ENCODE measurements at regions not wholly inside any gene's neighbourhood (a gene's known extent, or its start where the extent isn't known, plus 50 kb on each side); places are given as distances from the start of the nearest gene placed in this dataset.

DNA sequence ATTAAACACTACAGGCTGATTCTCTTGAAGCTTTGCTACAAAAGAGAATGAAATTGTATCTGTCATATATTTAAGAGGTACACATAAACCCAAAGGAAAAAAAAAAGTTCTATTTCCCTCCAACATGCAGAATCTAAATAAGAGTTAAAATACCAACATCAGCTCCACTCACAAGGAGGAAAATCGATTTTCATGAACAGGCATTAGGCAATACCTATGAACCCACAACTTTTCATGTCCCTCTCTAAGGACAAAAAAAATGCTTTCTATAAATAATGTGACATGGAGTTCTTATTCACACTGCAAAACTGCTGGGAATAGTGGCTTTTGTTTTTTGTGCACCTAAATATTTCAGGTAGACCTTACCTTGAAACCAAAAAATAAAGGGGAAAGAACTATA, 192.5 kb downstream of the KLF12 start:
- no peaks in the 10 kb centered on the region for H3K36me3 ChIP-seq (ENCODE audit: control insufficient read depth, insufficient read depth, low read length)
- no peak overlapping the region for H3K4me3 ChIP-seq (ENCODE audit: insufficient read depth, low read depth, low read length)
- 86 to 89% methylated on average over 1 of the region's 1 CpG for WGBS, 2 experiments
- peaks cover 12% of the 10 kb centered on the region for H3K4me1 ChIP-seq (ENCODE audit: control insufficient read depth, insufficient read depth, low read length)
- H3K27ac ChIP-seq (ENCODE audit: insufficient read depth, low read depth, low read length, poor library complexity, severe bottlenecking): no peak overlapping the region
- H3K9me3 ChIP-seq (ENCODE audit: control insufficient read depth, low read length): no peaks in the 10 kb centered on the region
- no peaks in the 10 kb centered on the region for H3K27me3 ChIP-seq (ENCODE audit: control insufficient read depth, insufficient read depth, low read length, poor library complexity, severe bottlenecking)

- H3K4me1 ChIP-seq (ENCODE audit: control insufficient read depth, insufficient read depth, low read length): peaks cover 3% of the 10 kb centered on the region
- H3K36me3 ChIP-seq (ENCODE audit: control insufficient read depth, insufficient read depth, low read length): no peaks in the 10 kb centered on the region
- no peak overlapping the region for H3K4me3 ChIP-seq (ENCODE audit: insufficient read depth, low read depth, low read length)
- H3K27me3 ChIP-seq (ENCODE audit: control insufficient read depth, insufficient read depth, low read length, poor library complexity, severe bottlenecking): no peaks in the 10 kb centered on the region
- no peaks in the 10 kb centered on the region for H3K9me3 ChIP-seq (ENCODE audit: control insufficient read depth, low read length)
- 82 to 84% methylated on average over 7 of the region's 7 CpGs for WGBS, 2 experiments
- no peak overlapping the region for H3K27ac ChIP-seq (ENCODE audit: insufficient read depth, low read depth, low read length, poor library complexity, severe bottlenecking)
Measured at GRCh38 chr13:73940098-73940497, 194.1 kb downstream of the KLF12 start.

GRCh38 chr13:73939603-73940002, 194.6 kb downstream of the KLF12 start:
- H3K4me1 ChIP-seq (ENCODE audit: control insufficient read depth, insufficient read depth, low read length): peaks cover 3% of the 10 kb centered on the region
- no peaks in the 10 kb centered on the region for H3K36me3 ChIP-seq (ENCODE audit: control insufficient read depth, insufficient read depth, low read length)
- H3K4me3 ChIP-seq (ENCODE audit: insufficient read depth, low read depth, low read length): no peak overlapping the region
- 90% methylated on average over 1 of the region's 1 CpG; no CpG with 5 or more reads in 1 of the 2 experiments for WGBS, 2 experiments
- H3K9me3 ChIP-seq (ENCODE audit: control insufficient read depth, low read length): no peaks in the 10 kb centered on the region
- H3K27me3 ChIP-seq (ENCODE audit: control insufficient read depth, insufficient read depth, low read length, poor library complexity, severe bottlenecking): no peaks in the 10 kb centered on the region
- H3K27ac ChIP-seq (ENCODE audit: insufficient read depth, low read depth, low read length, poor library complexity, severe bottlenecking): no peak overlapping the region

- H3K27me3 ChIP-seq (ENCODE audit: control insufficient read depth, insufficient read depth, low read length, poor library complexity, severe bottlenecking): no peaks in the 10 kb centered on the region
- peaks cover under 1% of the 10 kb centered on the region for H3K4me1 ChIP-seq (ENCODE audit: control insufficient read depth, insufficient read depth, low read length)
- no peaks in the 10 kb centered on the region for H3K36me3 ChIP-seq (ENCODE audit: control insufficient read depth, insufficient read depth, low read length)
- no peaks in the 10 kb centered on the region for H3K9me3 ChIP-seq (ENCODE audit: control insufficient read depth, low read length)
- WGBS, 2 experiments: 76 to 92% methylated on average over 3 of the region's 3 CpGs
- no peak overlapping the region for H3K27ac ChIP-seq (ENCODE audit: insufficient read depth, low read depth, low read length, poor library complexity, severe bottlenecking)
- no peak overlapping the region for H3K4me3 ChIP-seq (ENCODE audit: insufficient read depth, low read depth, low read length)
Measured at GRCh38 chr13:73939071-73939380, 195.2 kb downstream of the KLF12 start.

DNA sequence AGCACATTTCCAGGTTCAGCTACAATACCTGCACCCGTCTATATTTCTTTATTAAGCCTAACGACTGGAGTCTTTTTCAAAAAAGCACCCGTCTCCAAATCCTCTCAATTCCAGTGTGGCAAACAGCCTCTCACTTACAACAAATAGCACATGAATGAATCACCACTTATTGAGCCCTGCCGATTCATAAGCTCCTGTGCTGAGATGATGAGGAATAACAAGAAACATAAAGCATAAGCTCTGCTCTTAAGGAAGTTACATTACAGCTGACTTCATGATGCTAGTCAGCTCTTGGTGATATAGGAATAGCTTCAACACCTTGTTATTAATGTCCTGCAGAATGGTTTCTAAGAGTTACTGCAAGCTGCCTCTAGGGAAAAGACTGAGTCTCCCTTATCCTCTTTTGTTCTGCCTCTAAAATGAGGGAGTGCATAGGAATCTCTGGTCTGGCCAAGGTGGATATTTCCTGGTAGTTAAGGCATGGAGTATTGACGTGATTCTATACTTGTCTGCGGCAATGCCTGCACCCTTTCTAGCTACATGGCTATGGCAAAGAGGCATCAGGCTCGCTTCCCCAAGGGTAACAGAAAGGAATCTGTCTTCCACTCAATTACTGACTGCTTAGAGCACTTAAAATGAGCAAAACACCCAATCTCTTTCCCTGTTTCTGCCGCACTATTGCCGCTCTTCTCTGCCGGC, 195.7 kb downstream of the KLF12 start:
- Histone ChIP-seq H3K4me3 (ENCODE audit: insufficient read depth, low read depth, low read length) (no peak overlapping the region), H3K9me3 (ENCODE audit: control insufficient read depth, low read length) (no peaks in the 10 kb centered on the region), H3K27me3 (ENCODE audit: control insufficient read depth, insufficient read depth, low read length, poor library complexity, severe bottlenecking) (no peaks in the 10 kb centered on the region), H3K36me3 (ENCODE audit: control insufficient read depth, insufficient read depth, low read length) (no peaks in the 10 kb centered on the region), H3K4me1 (ENCODE audit: control insufficient read depth, insufficient read depth, low read length) (no peaks in the 10 kb centered on the region), H3K27ac (ENCODE audit: insufficient read depth, low read depth, low read length, poor library complexity, severe bottlenecking) (no peak overlapping the region)
- 87% methylated on average over 10 of the region's 10 CpGs for WGBS, 2 experiments

DNA sequence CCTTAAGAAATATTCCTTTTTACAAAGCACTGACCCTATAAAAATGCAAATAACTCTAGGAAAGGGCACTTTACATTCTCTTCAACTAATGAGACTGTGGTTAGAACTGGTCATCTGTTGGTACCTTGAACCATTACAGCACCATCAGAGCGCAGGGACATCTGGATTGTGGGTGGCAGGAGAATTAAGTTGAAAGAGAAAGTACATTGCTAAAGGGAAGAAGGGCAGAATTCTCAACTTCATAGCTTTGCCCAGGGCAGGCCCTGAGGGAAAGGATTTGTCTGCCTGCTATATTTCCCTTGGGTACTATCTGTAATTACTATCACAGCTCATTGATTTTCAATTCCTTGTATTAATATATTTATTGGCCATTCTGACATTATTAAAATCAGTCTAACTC, 196.8 kb downstream of the KLF12 start:
- H3K27ac ChIP-seq (ENCODE audit: insufficient read depth, low read depth, low read length, poor library complexity, severe bottlenecking): no peak overlapping the region
- no peak overlapping the region for H3K4me3 ChIP-seq (ENCODE audit: insufficient read depth, low read depth, low read length)
- H3K9me3 ChIP-seq (ENCODE audit: control insufficient read depth, low read length): no peaks in the 10 kb centered on the region
- no peaks in the 10 kb centered on the region for H3K4me1 ChIP-seq (ENCODE audit: control insufficient read depth, insufficient read depth, low read length)
- WGBS, 2 experiments: 100% methylated on average over 1 of the region's 1 CpG
- no peaks in the 10 kb centered on the region for H3K27me3 ChIP-seq (ENCODE audit: control insufficient read depth, insufficient read depth, low read length, poor library complexity, severe bottlenecking)
- H3K36me3 ChIP-seq (ENCODE audit: control insufficient read depth, insufficient read depth, low read length): no peaks in the 10 kb centered on the region

DNA sequence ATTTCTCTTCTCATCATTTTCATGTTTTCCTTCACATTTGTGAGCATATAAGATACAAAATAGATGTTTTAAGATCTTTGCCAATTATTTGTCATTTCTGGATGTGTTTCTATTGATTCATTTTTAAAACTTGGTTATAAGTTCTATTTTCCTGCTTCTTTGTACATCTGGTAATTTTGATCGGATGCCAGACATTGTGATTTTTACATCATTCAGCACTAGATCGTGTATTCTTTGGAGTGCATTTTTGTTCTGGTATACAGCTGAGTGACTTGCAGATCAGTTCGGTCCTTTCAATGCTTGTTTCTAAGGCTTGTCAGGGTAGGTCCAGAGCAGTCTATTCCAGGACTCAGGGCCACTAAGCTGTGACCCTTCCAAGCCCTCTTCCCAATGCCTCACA, 198.2 kb downstream of the KLF12 start:
- 95 to 97% methylated on average over 3 of the region's 3 CpGs for WGBS, 2 experiments

DNA sequence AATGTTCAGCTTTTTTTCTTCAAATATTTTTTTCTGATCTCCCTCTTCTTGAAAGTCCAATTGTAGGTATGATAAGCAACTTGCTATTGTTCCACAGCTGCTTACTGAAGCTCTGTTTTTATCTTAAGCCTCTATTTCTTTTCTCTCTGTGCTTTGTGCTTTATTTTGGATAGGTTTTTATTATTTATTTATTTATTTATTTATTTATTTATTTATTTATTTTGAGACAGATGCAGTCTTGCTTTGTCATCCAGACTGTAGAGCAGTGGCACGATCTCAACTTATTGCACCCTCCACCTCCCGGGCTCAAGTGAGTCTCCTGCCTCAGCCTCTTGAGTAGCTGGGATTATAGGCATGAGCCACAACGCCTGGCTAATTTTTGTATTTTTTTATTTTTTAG, 199.4 kb downstream of the KLF12 start:
- Histone ChIP-seq H3K27me3 (ENCODE audit: control insufficient read depth, insufficient read depth, low read length, poor library complexity, severe bottlenecking) (no peaks in the 10 kb centered on the region), H3K36me3 (ENCODE audit: control insufficient read depth, insufficient read depth, low read length) (no peaks in the 10 kb centered on the region), H3K4me3 (ENCODE audit: insufficient read depth, low read depth, low read length) (no peak overlapping the region), H3K9me3 (ENCODE audit: control insufficient read depth, low read length) (no peaks in the 10 kb centered on the region), H3K27ac (ENCODE audit: insufficient read depth, low read depth, low read length, poor library complexity, severe bottlenecking) (no peak overlapping the region), H3K4me1 (ENCODE audit: control insufficient read depth, insufficient read depth, low read length) (no peaks in the 10 kb centered on the region)
- WGBS, 2 experiments: 96% methylated on average over 3 of the region's 3 CpGs

More for the DNA sequence above, 198.2 kb downstream of the KLF12 start:
- H3K36me3 ChIP-seq (ENCODE audit: control insufficient read depth, insufficient read depth, low read length): no peaks in the 10 kb centered on the region
- H3K4me1 ChIP-seq (ENCODE audit: control insufficient read depth, insufficient read depth, low read length): no peaks in the 10 kb centered on the region
- no peak overlapping the region for H3K4me3 ChIP-seq (ENCODE audit: insufficient read depth, low read depth, low read length)
- no peaks in the 10 kb centered on the region for H3K27me3 ChIP-seq (ENCODE audit: control insufficient read depth, insufficient read depth, low read length, poor library complexity, severe bottlenecking)
- H3K27ac ChIP-seq (ENCODE audit: insufficient read depth, low read depth, low read length, poor library complexity, severe bottlenecking): no peak overlapping the region
- no peaks in the 10 kb centered on the region for H3K9me3 ChIP-seq (ENCODE audit: control insufficient read depth, low read length)

DNA sequence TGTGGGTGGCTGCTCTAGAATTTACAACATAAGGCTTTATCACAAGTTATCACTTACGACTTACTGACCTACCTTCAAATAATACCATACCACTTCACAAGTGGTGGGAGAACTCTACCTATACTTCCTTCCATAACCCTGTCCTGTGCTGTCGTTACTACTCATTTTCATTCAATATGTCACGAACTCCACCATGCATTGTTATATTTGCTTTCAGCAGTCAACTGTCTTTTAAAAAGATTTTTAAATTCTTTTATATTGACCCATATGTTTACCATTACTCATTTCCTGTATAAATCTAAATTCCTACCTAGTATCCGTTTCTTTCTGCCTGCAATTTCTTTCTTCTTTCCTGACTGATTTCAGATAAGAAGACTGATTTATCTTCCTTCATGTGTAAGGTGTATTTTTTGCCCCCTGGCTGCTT, 200.0 kb downstream of the KLF12 start:
- Histone ChIP-seq H3K27me3 (ENCODE audit: control insufficient read depth, insufficient read depth, low read length, poor library complexity, severe bottlenecking) (no peaks in the 10 kb centered on the region), H3K9me3 (ENCODE audit: control insufficient read depth, low read length) (no peaks in the 10 kb centered on the region), H3K4me1 (ENCODE audit: control insufficient read depth, insufficient read depth, low read length) (no peaks in the 10 kb centered on the region), H3K27ac (ENCODE audit: insufficient read depth, low read depth, low read length, poor library complexity, severe bottlenecking) (no peak overlapping the region), H3K4me3 (ENCODE audit: insufficient read depth, low read depth, low read length) (no peak overlapping the region), H3K36me3 (ENCODE audit: control insufficient read depth, insufficient read depth, low read length) (no peaks in the 10 kb centered on the region)
- 90 to 94% methylated on average over 4 of the region's 4 CpGs for WGBS, 2 experiments

GRCh38 chr13:73933795-73934194, 200.4 kb downstream of the KLF12 start:
- no peak overlapping the region for H3K4me3 ChIP-seq (ENCODE audit: insufficient read depth, low read depth, low read length)
- no peaks in the 10 kb centered on the region for H3K4me1 ChIP-seq (ENCODE audit: control insufficient read depth, insufficient read depth, low read length)
- no peaks in the 10 kb centered on the region for H3K27me3 ChIP-seq (ENCODE audit: control insufficient read depth, insufficient read depth, low read length, poor library complexity, severe bottlenecking)
- 94 to 95% methylated on average over 2 of the region's 2 CpGs for WGBS, 2 experiments
- H3K27ac ChIP-seq (ENCODE audit: insufficient read depth, low read depth, low read length, poor library complexity, severe bottlenecking): no peak overlapping the region
- H3K9me3 ChIP-seq (ENCODE audit: control insufficient read depth, low read length): no peaks in the 10 kb centered on the region
- no peaks in the 10 kb centered on the region for H3K36me3 ChIP-seq (ENCODE audit: control insufficient read depth, insufficient read depth, low read length)

GRCh38 chr13:73932091-73932490, 202.1 kb downstream of the KLF12 start:
- H3K4me3 ChIP-seq (ENCODE audit: insufficient read depth, low read depth, low read length): no peak overlapping the region
- H3K4me1 ChIP-seq (ENCODE audit: control insufficient read depth, insufficient read depth, low read length): no peaks in the 10 kb centered on the region
- no peaks in the 10 kb centered on the region for H3K36me3 ChIP-seq (ENCODE audit: control insufficient read depth, insufficient read depth, low read length)
- no peak overlapping the region for H3K27ac ChIP-seq (ENCODE audit: insufficient read depth, low read depth, low read length, poor library complexity, severe bottlenecking)
- no peaks in the 10 kb centered on the region for H3K27me3 ChIP-seq (ENCODE audit: control insufficient read depth, insufficient read depth, low read length, poor library complexity, severe bottlenecking)
- H3K9me3 ChIP-seq (ENCODE audit: control insufficient read depth, low read length): no peaks in the 10 kb centered on the region
- WGBS, 2 experiments: 93 to 96% methylated on average over 2 of the region's 2 CpGs

Data from ectodermal cell (in vitro differentiated cells).